MCF 10A (cell line): ENCODE measurements at regions not wholly inside any gene's neighbourhood (a gene's known extent, or its start where the extent isn't known, plus 50 kb on each side); places are given as distances from the start of the nearest gene placed in this dataset.
A peak's percentile ranks its signal among the peaks of the same experiment; 100 is the strongest.

Experiments
- BruUV-seq: library from RNA; stranded (reverse); fragments of 400-500 nt; replicated peaks from 2 replicates; lab custom pipeline; 2021; lab: Mats Ljungman, UMichigan
- CTCF ChIA-PET: fragments of 300-600 bp; sonication (Branson Sonifier 250); formaldehyde crosslinking; extraction: SDS; loops from one replicate; lab custom pipeline; 2021; ENCODE audit warnings: antibody characterized with exemption, inconsistent platforms; lab: Yijun Ruan, JAX
- POLR2A ChIA-PET: fragments of 300-600, 350-650 bp; sonication (Branson Sonifier 250); formaldehyde crosslinking; extraction: SDS; loops from one replicate; lab custom pipeline; 2020; ENCODE audit warnings: antibody characterized with exemption, inconsistent platforms; lab: Yijun Ruan, JAX
- DNase-seq: peaks from one replicate; pipeline ENCODE4 v3.0.0-alpha.2; 2018; ENCODE audit not compliant: unreplicated experiment
- H3K27ac Mint-ChIP-seq: one replicate; pipeline ENCODE4 v1.8.0; 2022; ENCODE audit warnings: mild to moderate bottlenecking, low read depth, mixed read lengths; ENCODE audit not compliant: unreplicated experiment
- H3K27me3 Mint-ChIP-seq: one replicate; pipeline ENCODE4 v1.8.0; 2022; ENCODE audit warnings: mixed read lengths; ENCODE audit not compliant: insufficient read depth, unreplicated experiment
- H3K36me3 Mint-ChIP-seq: one replicate; pipeline ENCODE4 v1.8.0; 2022; ENCODE audit warnings: mild to moderate bottlenecking, moderate library complexity, mixed read lengths; ENCODE audit not compliant: insufficient read depth, unreplicated experiment
- H3K4me1 Mint-ChIP-seq: one replicate; pipeline ENCODE4 v1.8.0; 2022; ENCODE audit warnings: mixed read lengths; ENCODE audit not compliant: insufficient read depth, unreplicated experiment
- H3K4me3 Mint-ChIP-seq: one replicate; pipeline ENCODE4 v1.8.0; 2022; ENCODE audit warnings: mild to moderate bottlenecking, moderate library complexity, mixed read lengths; ENCODE audit not compliant: unreplicated experiment
- H3K9me3 Mint-ChIP-seq: one replicate; pipeline ENCODE4 v1.8.0; 2022; ENCODE audit warnings: mixed read lengths; ENCODE audit not compliant: unreplicated experiment
- intact Hi-C: fragments of 100-400 bp; cut with micrococcal nuclease; formaldehyde crosslinking; loops from 2 replicates; pipeline ENCODE4 v1.14.1; 2022
- TF ChIP-seq, protein P1 (sequence below): fragments of 200-600 bp; IDR thresholded peaks from one replicate; pipeline ENCODE4 v1.8.0; 2022; ENCODE audit warnings: antibody characterized with exemption, mild to moderate bottlenecking; ENCODE audit not compliant: unreplicated experiment

- no peaks in the 10 kb centered on the region for H3K36me3 Mint-ChIP-seq
- TF ChIP-seq, protein P1, sequence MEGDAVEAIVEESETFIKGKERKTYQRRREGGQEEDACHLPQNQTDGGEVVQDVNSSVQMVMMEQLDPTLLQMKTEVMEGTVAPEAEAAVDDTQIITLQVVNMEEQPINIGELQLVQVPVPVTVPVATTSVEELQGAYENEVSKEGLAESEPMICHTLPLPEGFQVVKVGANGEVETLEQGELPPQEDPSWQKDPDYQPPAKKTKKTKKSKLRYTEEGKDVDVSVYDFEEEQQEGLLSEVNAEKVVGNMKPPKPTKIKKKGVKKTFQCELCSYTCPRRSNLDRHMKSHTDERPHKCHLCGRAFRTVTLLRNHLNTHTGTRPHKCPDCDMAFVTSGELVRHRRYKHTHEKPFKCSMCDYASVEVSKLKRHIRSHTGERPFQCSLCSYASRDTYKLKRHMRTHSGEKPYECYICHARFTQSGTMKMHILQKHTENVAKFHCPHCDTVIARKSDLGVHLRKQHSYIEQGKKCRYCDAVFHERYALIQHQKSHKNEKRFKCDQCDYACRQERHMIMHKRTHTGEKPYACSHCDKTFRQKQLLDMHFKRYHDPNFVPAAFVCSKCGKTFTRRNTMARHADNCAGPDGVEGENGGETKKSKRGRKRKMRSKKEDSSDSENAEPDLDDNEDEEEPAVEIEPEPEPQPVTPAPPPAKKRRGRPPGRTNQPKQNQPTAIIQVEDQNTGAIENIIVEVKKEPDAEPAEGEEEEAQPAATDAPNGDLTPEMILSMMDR: no peak
- no TSS peak for BruUV-seq
- no peaks in the 10 kb centered on the region for H3K4me1 Mint-ChIP-seq
- ChIA-PET POLR2A (no interaction called here), CTCF (no interaction called here)
- no peak overlapping the region for H3K27ac Mint-ChIP-seq
- no peaks in the 10 kb centered on the region for H3K9me3 Mint-ChIP-seq
- no peak for DNase-seq
- H3K4me3 Mint-ChIP-seq: no peak overlapping the region
- intact Hi-C loops: loop anchor here (10.0 kb wide), 2 partner anchors 212 to 562 kb away; no protein-coding TSS in a partner anchor
- no peaks in the 10 kb centered on the region for H3K27me3 Mint-ChIP-seq
Observed at GRCh38 chr4:17326756-17327155, 185.1 kb downstream of the QDPR start.

DNA sequence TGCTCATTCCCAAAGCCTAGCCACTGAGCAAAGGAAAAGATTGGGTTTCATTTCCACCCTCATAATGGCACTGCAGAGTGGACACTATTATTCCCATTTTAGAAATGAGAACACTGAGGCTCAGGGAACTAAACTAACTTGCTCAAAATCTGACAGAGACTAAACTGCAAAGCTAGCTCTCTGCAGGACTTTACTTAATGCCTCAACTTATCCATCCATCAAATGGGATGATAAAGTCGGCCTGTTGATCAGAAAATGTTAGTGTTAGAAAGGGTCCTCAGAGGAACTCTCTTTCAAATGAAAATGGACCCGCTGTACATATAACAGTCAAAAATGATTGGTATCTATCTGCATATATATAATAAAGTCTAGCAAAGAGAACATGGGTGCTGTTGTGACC is 186.8 kb downstream of the QDPR start:
- Mint-ChIP-seq H3K4me1 (no peaks in the 10 kb centered on the region), H3K4me3 (no peak overlapping the region), H3K27ac (no peak overlapping the region), H3K36me3 (no peaks in the 10 kb centered on the region), H3K9me3 (peaks cover 8% of the 10 kb centered on the region), H3K27me3 (no peaks in the 10 kb centered on the region)
- no peak for DNase-seq
- TF ChIP-seq, protein P1: no peak
- BruUV-seq: no TSS peak
- ChIA-PET CTCF (interaction anchor here (0.5 to 5.2 kb wide), 46 partner anchors 10 to 1034 kb away, joined by 3 to 78 read pairs (median 4); no protein-coding TSS in a partner anchor), POLR2A (interaction anchor here (0.7 kb wide), 1 partner anchor 804 kb away, joined by 5 read pairs; no protein-coding TSS in a partner anchor)
- intact Hi-C loops: loop anchor here (2.0 to 10.0 kb wide), 4 partner anchors 210 to 1034 kb away; no protein-coding TSS in a partner anchor

DNA sequence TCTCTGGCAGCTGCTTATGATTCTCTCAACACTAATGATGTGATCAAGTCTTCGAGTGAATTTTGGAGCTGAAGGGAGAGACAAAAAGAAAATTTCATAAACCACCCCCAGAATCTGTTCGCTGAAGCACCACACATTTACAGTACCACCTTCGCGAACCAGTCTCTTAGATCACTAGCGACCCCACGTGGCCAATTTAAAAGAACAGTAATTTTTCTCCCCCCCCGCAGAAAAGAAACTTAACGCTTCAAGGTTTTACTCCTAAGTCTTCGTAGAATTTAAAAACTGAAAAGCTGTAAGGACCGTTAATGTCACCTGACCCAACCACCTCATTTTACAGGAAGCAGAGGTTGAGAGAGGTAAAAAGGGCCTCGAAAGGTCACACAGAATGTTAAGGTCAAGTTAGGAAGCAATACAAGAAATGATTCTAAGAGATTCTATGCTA is 187.5 kb downstream of the QDPR start:
- H3K27ac Mint-ChIP-seq: no peak overlapping the region
- H3K4me3 Mint-ChIP-seq: no peak overlapping the region
- BruUV-seq: no TSS peak
- no peaks in the 10 kb centered on the region for H3K4me1 Mint-ChIP-seq
- TF ChIP-seq, protein P1: peak; percentile 65
- ChIA-PET POLR2A (interaction anchor here (0.7 kb wide), 1 partner anchor 803 kb away, joined by 5 read pairs; no protein-coding TSS in a partner anchor), CTCF (interaction anchor here (0.5 to 5.2 kb wide), 73 partner anchors 9 to 1497 kb away, joined by 3 to 78 read pairs (median 4); no protein-coding TSS in a partner anchor)
- H3K27me3 Mint-ChIP-seq: no peaks in the 10 kb centered on the region
- H3K36me3 Mint-ChIP-seq: no peaks in the 10 kb centered on the region
- peaks cover 11% of the 10 kb centered on the region for H3K9me3 Mint-ChIP-seq
- peak; percentile 61 for DNase-seq
- intact Hi-C loops: loop anchor here (1.0 to 10.0 kb wide), 7 partner anchors 210 to 1034 kb away; no protein-coding TSS in a partner anchor

DNA sequence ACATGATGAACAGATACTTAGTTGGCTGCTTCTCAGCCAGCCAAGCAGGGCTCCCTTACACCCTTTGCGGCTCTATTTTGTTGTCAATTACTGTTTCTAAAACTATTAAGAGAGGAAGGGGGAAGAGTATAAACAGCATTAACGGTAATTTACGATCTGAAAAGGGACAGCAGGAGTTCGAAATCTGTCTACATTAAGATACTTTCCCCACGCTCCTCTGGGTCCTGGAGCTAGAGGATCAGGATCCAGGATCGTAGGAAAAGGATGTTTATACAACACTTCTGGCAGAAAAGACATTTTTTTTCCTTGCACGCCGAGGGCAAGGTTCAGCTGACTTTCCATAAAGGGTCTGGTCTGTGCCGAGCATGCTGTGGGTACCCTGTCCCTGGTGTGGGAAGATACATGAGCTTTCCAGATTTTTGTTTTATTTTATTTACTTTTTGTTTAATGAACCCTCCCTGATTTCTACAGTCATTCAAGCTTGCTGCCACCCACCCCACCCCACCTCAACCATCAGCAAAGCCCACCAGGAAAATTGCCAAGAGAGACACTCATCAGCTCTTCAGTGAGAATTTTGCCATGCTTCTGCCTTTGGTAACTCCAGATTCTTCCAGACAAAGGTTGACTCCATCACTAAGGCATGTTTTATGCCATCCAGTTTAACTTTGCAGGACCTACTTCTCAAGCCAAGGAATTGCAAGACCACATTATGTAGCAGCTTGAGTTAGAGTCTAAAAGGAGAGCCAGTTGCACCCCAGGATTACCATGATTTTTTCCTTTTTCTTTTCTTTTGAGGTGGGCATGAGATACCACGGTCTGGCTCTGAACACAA is 188.1 kb downstream of the QDPR start:
- Mint-ChIP-seq H3K4me3 (no peak overlapping the region), H3K27me3 (no peaks in the 10 kb centered on the region), H3K36me3 (no peaks in the 10 kb centered on the region), H3K4me1 (no peaks in the 10 kb centered on the region), H3K9me3 (peaks cover 11% of the 10 kb centered on the region), H3K27ac (no peak overlapping the region)
- no TSS peak for BruUV-seq
- DNase-seq: no peak
- intact Hi-C loops: loop anchor here (1.0 to 10.0 kb wide), 7 partner anchors 209 to 1033 kb away; no protein-coding TSS in a partner anchor
- CTCF ChIA-PET: interaction anchor here (0.6 to 5.2 kb wide), 56 partner anchors 8 to 1497 kb away, joined by 3 to 78 read pairs (median 4); no protein-coding TSS in a partner anchor
- POLR2A ChIA-PET: no interaction called here
- TF ChIP-seq, protein P1: no peak
